ENCODE measurements at regions not wholly inside any gene's neighbourhood (a gene's known extent, or its start where the extent isn't known, plus 50 kb on each side); places are given as distances from the start of the nearest gene placed in this dataset.

GRCh38 chr2:48885841-48886240 is 130.3 kb upstream of the LHCGR start:
- TF ChIP-seq CTCF (IDR thresholded peaks at IDR 0.05) (no peak), POLR2A (IDR thresholded peaks at IDR 0.05) (no peak)

All from thyroid gland (tissue), 4 donors.